TTC549 (cell line): ENCODE measurements at regions not wholly inside any gene's neighbourhood (a gene's known extent, or its start where the extent isn't known, plus 50 kb on each side); places are given as distances from the start of the nearest gene placed in this dataset.

ENCODE experiments used
- FAIRE-seq: peaks from 2 replicates; lab custom pipeline; 2012; peaks lifted over from hg19 to GRCh38; lab: Jason Lieb, UNC

GRCh38 chr3:147854542-147854941, 445.4 kb downstream of the ZIC1 start:
- no peak for FAIRE-seq

- FAIRE-seq, result no peak
These were observed 455.7 kb downstream of the ZIC1 start for GRCh38 chr3:147864754-147865354.

GRCh38 chr3:147866561-147866960, 457.4 kb downstream of the ZIC1 start:
- no peak for FAIRE-seq

- no peak for FAIRE-seq
These were observed 463.4 kb downstream of the ZIC1 start for GRCh38 chr3:147872568-147872967.

- FAIRE-seq, result no peak
These were observed 466.3 kb downstream of the ZIC1 start for GRCh38 chr3:147875498-147875897.

- FAIRE-seq, result no peak
These were observed 472.8 kb downstream of the ZIC1 start for GRCh38 chr3:147881933-147882332.

- no peak for FAIRE-seq
These were observed 477.7 kb downstream of the ZIC1 start for GRCh38 chr3:147886879-147887278.

GRCh38 chr3:147887797-147888196, 478.6 kb downstream of the ZIC1 start:
- no peak for FAIRE-seq

- FAIRE-seq, result no peak
These were observed 480.9 kb downstream of the ZIC1 start for GRCh38 chr3:147890114-147890513.

- no peak for FAIRE-seq
These were observed 486.3 kb downstream of the ZIC1 start for GRCh38 chr3:147895509-147895908.

GRCh38 chr3:147900851-147901250, 491.7 kb downstream of the ZIC1 start:
- no peak for FAIRE-seq

- no peak for FAIRE-seq
These were observed 493.9 kb downstream of the ZIC1 start for GRCh38 chr3:147903026-147903425.

GRCh38 chr3:147904421-147904820, 495.3 kb downstream of the ZIC1 start:
- FAIRE-seq, result no peak

GRCh38 chr3:147906285-147906684, 497.1 kb downstream of the ZIC1 start:
- FAIRE-seq, result no peak

- no peak for FAIRE-seq
These were observed 505.4 kb downstream of the ZIC1 start for GRCh38 chr3:147914532-147914931.

GRCh38 chr3:147915057-147915456, 505.9 kb downstream of the ZIC1 start:
- no peak for FAIRE-seq

- no peak for FAIRE-seq
These were observed 510.3 kb downstream of the ZIC1 start for GRCh38 chr3:147919496-147919895.

GRCh38 chr3:147921051-147921450, 511.9 kb downstream of the ZIC1 start:
- FAIRE-seq, result no peak

- no peak for FAIRE-seq
These were observed 515.6 kb downstream of the ZIC1 start for GRCh38 chr3:147924755-147925154.

- FAIRE-seq, result no peak
These were observed 516.1 kb downstream of the ZIC1 start for GRCh38 chr3:147925272-147925671.

GRCh38 chr3:147930232-147930807, 521.2 kb downstream of the ZIC1 start:
- no peak for FAIRE-seq

GRCh38 chr3:147934451-147935180, 525.5 kb downstream of the ZIC1 start:
- no peak for FAIRE-seq

- no peak for FAIRE-seq
These were observed 528.2 kb downstream of the ZIC1 start for GRCh38 chr3:147937341-147937740.

GRCh38 chr3:147937891-147938290, 528.7 kb downstream of the ZIC1 start:
- no peak for FAIRE-seq
